Ascending aorta (tissue), 2 donors: ENCODE measurements at regions not wholly inside any gene's neighbourhood (a gene's known extent, or its start where the extent isn't known, plus 50 kb on each side); places are given as distances from the start of the nearest gene placed in this dataset.

Experiments
- DNase-seq, 2 donors: peaks; one replicate each; pipeline ENCODE4 v3.0.0-alpha.2; 2019; ENCODE audit warnings: low spot score in 2 of 2
- H3K27ac ChIP-seq, 2 donors: fragments of 200-600 bp; sonication (generic); one replicate each; pipeline ENCODE4 v1.5.1; 2016 to 2017; ENCODE audit warnings: mild to moderate bottlenecking in 1 of 2
- H3K27me3 ChIP-seq: fragments of 200-600 bp; sonication (generic); one replicate; pipeline ENCODE4 v1.5.1; 2017
- H3K36me3 ChIP-seq, 2 donors: fragments of 200-600 bp; sonication (generic); one replicate each; pipeline ENCODE4 v1.5.1; 2016
- H3K4me1 ChIP-seq, 2 donors: fragments of 200-600 bp; sonication (generic); one replicate each; pipeline ENCODE4 v1.5.1; 2016 to 2017; ENCODE audit warnings: mild to moderate bottlenecking in 1 of 2
- H3K4me3 ChIP-seq, 2 donors: fragments of 200-600 bp; sonication (generic); one replicate each; pipeline ENCODE4 v1.5.1; 2016 to 2017; ENCODE audit warnings: mild to moderate bottlenecking in 1 of 2
- H3K9me3 ChIP-seq, 2 donors: fragments of 200-600 bp; sonication (generic); one replicate each; pipeline ENCODE4 v1.5.1; 2016
- intact Hi-C: fragments of 100-400 bp; cut with DNase I; formaldehyde crosslinking; loops from one replicate; pipeline ENCODE4 v1.15.1; 2023
- TF ChIP-seq, protein P1 (sequence below), 3 experiments: fragments of 200-600 bp in 2 of 3; fragments of 450-650 bp in 1 of 3; sonication (generic) in 2 of 3; IDR thresholded peaks; one replicate each; pipeline ENCODE4 v1.5.1; 2016 to 2019; ENCODE audit warnings: antibody characterized with exemption in 3 of 3, mild to moderate bottlenecking in 1 of 3, moderate library complexity in 1 of 3

DNA sequence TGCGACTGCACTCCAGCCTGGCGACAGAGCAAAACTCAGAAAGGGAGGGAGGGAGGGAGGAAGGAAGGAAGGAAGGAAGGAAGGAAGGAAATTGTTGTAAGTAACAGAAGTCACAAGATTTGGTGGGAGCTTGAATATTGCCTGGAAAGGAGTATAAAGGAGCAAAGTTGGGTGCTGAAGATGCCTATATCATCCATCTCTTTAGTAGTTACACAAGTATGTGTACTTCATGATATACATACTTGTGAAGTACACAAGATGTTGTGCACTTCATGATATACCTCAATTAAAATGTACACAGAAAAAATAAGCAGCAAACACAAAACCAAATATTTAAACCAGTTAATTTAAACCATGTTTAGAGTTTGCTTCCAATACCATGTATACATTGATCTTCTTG is 1223.8 kb downstream of the SORCS3 start:
- Histone ChIP-seq H3K9me3 (no peaks in the 10 kb centered on the region), H3K4me1 (no peaks in the 10 kb centered on the region), H3K27ac (no peak overlapping the region), H3K4me3 (no peak overlapping the region), H3K36me3 (no peaks in the 10 kb centered on the region), H3K27me3 (no peaks in the 10 kb centered on the region)
- DNase-seq = no peak
- intact Hi-C loops = no loop called here
- TF ChIP-seq, protein P1, sequence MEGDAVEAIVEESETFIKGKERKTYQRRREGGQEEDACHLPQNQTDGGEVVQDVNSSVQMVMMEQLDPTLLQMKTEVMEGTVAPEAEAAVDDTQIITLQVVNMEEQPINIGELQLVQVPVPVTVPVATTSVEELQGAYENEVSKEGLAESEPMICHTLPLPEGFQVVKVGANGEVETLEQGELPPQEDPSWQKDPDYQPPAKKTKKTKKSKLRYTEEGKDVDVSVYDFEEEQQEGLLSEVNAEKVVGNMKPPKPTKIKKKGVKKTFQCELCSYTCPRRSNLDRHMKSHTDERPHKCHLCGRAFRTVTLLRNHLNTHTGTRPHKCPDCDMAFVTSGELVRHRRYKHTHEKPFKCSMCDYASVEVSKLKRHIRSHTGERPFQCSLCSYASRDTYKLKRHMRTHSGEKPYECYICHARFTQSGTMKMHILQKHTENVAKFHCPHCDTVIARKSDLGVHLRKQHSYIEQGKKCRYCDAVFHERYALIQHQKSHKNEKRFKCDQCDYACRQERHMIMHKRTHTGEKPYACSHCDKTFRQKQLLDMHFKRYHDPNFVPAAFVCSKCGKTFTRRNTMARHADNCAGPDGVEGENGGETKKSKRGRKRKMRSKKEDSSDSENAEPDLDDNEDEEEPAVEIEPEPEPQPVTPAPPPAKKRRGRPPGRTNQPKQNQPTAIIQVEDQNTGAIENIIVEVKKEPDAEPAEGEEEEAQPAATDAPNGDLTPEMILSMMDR (IDR thresholded peaks at IDR 0.05) = no peak

- Histone ChIP-seq H3K4me1 (no peaks in the 10 kb centered on the region), H3K9me3 (no peaks in the 10 kb centered on the region), H3K36me3 (no peaks in the 10 kb centered on the region), H3K4me3 (no peak overlapping the region), H3K27me3 (no peaks in the 10 kb centered on the region), H3K27ac (no peak overlapping the region)
- no peak for DNase-seq
- TF ChIP-seq, protein P1 (IDR thresholded peaks at IDR 0.05) = no peak
- intact Hi-C loops = no loop called here
These were observed 1216.5 kb downstream of the SORCS3 start for GRCh38 chr10:105857268-105858264.

DNA sequence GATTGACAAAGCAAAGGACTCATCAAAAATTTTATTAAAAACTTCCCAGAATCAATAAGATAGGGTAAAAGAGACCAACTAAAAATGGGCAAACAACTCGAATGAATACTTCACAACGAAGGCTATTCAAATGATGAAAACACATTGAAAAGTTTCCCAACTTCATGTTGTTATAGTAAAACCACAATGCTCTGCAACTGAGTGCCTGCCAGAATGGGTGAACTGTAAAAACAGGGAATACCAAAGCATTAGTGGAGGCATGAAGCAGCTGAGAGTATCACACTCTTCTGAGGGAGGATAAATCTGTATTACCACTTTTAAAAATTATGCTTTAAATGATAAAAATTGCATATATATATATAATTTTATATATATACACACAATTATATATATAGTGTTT is 1214.7 kb downstream of the SORCS3 start:
- no peaks in the 10 kb centered on the region for H3K9me3 ChIP-seq
- no peaks in the 10 kb centered on the region for H3K36me3 ChIP-seq
- no peaks in the 10 kb centered on the region for H3K27me3 ChIP-seq
- no peak overlapping the region for H3K27ac ChIP-seq
- TF ChIP-seq, protein P1 (IDR thresholded peaks at IDR 0.05) = no peak
- no peaks in the 10 kb centered on the region for H3K4me1 ChIP-seq
- no peak overlapping the region for H3K4me3 ChIP-seq
- no peak for DNase-seq
- intact Hi-C loops = no loop called here

GRCh38 chr10:105844676-105845570 is 1203.8 kb downstream of the SORCS3 start:
- DNase-seq = no peak
- TF ChIP-seq, protein P1 (IDR thresholded peaks at IDR 0.05) = no peak
- H3K36me3 ChIP-seq = no peaks in the 10 kb centered on the region
- H3K4me3 ChIP-seq = no peak overlapping the region
- H3K4me1 ChIP-seq = no peaks in the 10 kb centered on the region
- no peak overlapping the region for H3K27ac ChIP-seq
- intact Hi-C loops = no loop called here
- no peaks in the 10 kb centered on the region for H3K9me3 ChIP-seq
- no peaks in the 10 kb centered on the region for H3K27me3 ChIP-seq

DNA sequence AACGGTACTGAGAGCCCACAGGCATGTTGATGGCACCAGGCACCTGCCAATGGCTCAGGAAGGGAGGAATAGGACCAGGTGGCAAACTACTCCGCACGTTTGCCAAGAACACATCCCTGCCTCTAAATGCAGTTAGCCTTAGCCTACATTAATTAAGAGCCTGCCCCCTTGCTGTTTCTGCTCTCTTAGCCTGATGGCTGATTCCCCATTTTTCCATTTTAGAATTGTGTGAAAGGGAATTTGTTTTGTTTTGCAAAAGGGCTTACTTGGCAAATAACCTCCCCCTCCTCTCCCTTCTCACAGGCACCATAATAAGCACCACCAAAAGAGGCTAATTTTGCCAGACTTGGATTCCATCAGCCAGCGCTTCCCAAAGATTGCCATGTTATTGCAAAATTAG is 1203.2 kb downstream of the SORCS3 start:
- H3K27ac ChIP-seq = no peak overlapping the region
- H3K27me3 ChIP-seq = no peaks in the 10 kb centered on the region
- TF ChIP-seq, protein P1 (IDR thresholded peaks at IDR 0.05) = no peak
- intact Hi-C loops = no loop called here
- no peak overlapping the region for H3K4me3 ChIP-seq
- H3K36me3 ChIP-seq = no peaks in the 10 kb centered on the region
- no peaks in the 10 kb centered on the region for H3K4me1 ChIP-seq
- no peaks in the 10 kb centered on the region for H3K9me3 ChIP-seq
- DNase-seq = no peak
